Gastroesophageal sphincter (tissue), 3 donors: ENCODE measurements at regions not wholly inside any gene's neighbourhood (a gene's known extent, or its start where the extent isn't known, plus 50 kb on each side); places are given as distances from the start of the nearest gene placed in this dataset.

ENCODE experiments used
- POLR2A ChIP-seq, 2 donors: fragments of 450-650 bp; IDR thresholded peaks; one replicate each; pipeline ENCODE4 v1.6.1; 2017; ENCODE audit warnings: antibody characterized with exemption in 2 of 2, mild to moderate bottlenecking in 2 of 2, moderate library complexity in 1 of 2
- TF ChIP-seq, protein P1 (sequence below), 4 experiments: fragments of 200-600 bp in 2 of 4; fragments of 450-650 bp in 2 of 4; sonication (generic) in 1 of 4; IDR thresholded peaks; one replicate each; pipeline ENCODE4 v1.5.1; 2017 to 2019; ENCODE audit warnings: antibody characterized with exemption in 4 of 4, mild to moderate bottlenecking in 2 of 4, moderate library complexity in 2 of 4

DNA sequence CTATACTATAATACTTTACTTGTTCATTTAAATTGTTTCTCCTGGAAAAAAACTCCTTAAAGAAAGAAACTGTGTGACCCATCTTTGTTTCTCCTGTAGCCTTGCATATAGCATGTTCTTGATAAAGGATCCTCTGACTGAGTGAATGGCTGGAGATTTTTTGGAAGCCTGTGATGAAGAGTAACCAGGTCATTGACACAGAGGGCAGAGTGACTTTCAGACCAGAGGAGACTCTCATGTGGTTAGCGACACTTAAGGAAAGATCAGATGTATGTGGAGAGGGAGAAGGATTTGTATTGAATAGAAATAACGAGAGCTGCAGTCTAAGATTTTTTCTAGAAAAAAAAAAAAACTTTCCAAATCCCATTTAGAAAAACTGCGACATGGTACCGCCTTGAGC, 85.5 kb downstream of the TRIM43 start:
- no peak for TF ChIP-seq POLR2A (IDR thresholded peaks at IDR 0.05)
- TF ChIP-seq, protein P1, sequence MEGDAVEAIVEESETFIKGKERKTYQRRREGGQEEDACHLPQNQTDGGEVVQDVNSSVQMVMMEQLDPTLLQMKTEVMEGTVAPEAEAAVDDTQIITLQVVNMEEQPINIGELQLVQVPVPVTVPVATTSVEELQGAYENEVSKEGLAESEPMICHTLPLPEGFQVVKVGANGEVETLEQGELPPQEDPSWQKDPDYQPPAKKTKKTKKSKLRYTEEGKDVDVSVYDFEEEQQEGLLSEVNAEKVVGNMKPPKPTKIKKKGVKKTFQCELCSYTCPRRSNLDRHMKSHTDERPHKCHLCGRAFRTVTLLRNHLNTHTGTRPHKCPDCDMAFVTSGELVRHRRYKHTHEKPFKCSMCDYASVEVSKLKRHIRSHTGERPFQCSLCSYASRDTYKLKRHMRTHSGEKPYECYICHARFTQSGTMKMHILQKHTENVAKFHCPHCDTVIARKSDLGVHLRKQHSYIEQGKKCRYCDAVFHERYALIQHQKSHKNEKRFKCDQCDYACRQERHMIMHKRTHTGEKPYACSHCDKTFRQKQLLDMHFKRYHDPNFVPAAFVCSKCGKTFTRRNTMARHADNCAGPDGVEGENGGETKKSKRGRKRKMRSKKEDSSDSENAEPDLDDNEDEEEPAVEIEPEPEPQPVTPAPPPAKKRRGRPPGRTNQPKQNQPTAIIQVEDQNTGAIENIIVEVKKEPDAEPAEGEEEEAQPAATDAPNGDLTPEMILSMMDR (IDR thresholded peaks at IDR 0.05): no peak
